Karpas-422 (cell line): ENCODE measurements at regions not wholly inside any gene's neighbourhood (a gene's known extent, or its start where the extent isn't known, plus 50 kb on each side); places are given as distances from the start of the nearest gene placed in this dataset.
"Not testable (repeated sequence)": the region's sequence is repeated elsewhere in the genome, so short reads cannot be mapped to it uniquely, and the experiment has no call there.

Experiments
- DNase-seq: peaks from one replicate; pipeline ENCODE4 v3.0.0-alpha.2; 2015
- H2AFZ ChIP-seq: fragments of 200-600 bp; sonication (generic); 2 replicates; pipeline ENCODE4 v1.6.1; 2014; ENCODE audit warnings: antibody characterized with exemption, low read length, mixed read lengths
- H3K27ac ChIP-seq: fragments of 200-600 bp; sonication (generic); 2 replicates; pipeline ENCODE4 v1.5.1; 2014; ENCODE audit warnings: mild to moderate bottlenecking, low read length, moderate library complexity
- H3K27me3 ChIP-seq: fragments of 200-600 bp; sonication (generic); 2 replicates; pipeline ENCODE4 v1.6.1; 2014; ENCODE audit warnings: low read length, mixed read lengths
- H3K36me3 ChIP-seq: fragments of 200-600 bp; sonication (generic); 2 replicates; pipeline ENCODE4 v1.6.1; 2014; ENCODE audit warnings: low read length, mixed read lengths; ENCODE audit not compliant: insufficient read depth
- H3K4me1 ChIP-seq: fragments of 200-600 bp; sonication (generic); 2 replicates; pipeline ENCODE4 v1.6.1; 2014; ENCODE audit warnings: mild to moderate bottlenecking, low read length, mixed read lengths
- H3K4me2 ChIP-seq: fragments of 200-600 bp; sonication (generic); 2 replicates; pipeline ENCODE4 v1.6.1; 2014; ENCODE audit warnings: low read length, low read depth, mild to moderate bottlenecking; ENCODE audit not compliant: poor library complexity, severe bottlenecking
- H3K4me3 ChIP-seq: fragments of 200-600 bp; sonication (generic); 2 replicates; pipeline ENCODE4 v1.5.1; 2014; ENCODE audit warnings: mild to moderate bottlenecking, antibody characterized with exemption, low read length, mixed read lengths
- H3K79me2 ChIP-seq: fragments of 200-600 bp; sonication (generic); 2 replicates; pipeline ENCODE4 v1.6.1; 2014; ENCODE audit warnings: mild to moderate bottlenecking, low read length, mixed read lengths
- H3K9ac ChIP-seq: fragments of 200-600 bp; sonication (generic); 2 replicates; pipeline ENCODE4 v1.6.0; 2014; ENCODE audit warnings: low read length
- H3K9me2 ChIP-seq: fragments of 200-600 bp; sonication (generic), shearing (Covaris generic); replicated peaks from 2 replicates; pipeline ENCODE4 v1.6.0; 2014; ENCODE audit warnings: mild to moderate bottlenecking, low read length, moderate library complexity; ENCODE audit not compliant: insufficient read depth
- H3K9me3 ChIP-seq: fragments of 300-700, 200-600 bp; sonication (generic); 2 replicates; pipeline ENCODE4 v1.6.1; 2014; ENCODE audit warnings: low read length, mixed read lengths
- H4K20me1 ChIP-seq: fragments of 200-600 bp; sonication (generic); 2 replicates; pipeline ENCODE4 v1.6.1; 2014; ENCODE audit warnings: mild to moderate bottlenecking, antibody characterized with exemption, low read length, low read depth; ENCODE audit not compliant: insufficient read depth

DNA sequence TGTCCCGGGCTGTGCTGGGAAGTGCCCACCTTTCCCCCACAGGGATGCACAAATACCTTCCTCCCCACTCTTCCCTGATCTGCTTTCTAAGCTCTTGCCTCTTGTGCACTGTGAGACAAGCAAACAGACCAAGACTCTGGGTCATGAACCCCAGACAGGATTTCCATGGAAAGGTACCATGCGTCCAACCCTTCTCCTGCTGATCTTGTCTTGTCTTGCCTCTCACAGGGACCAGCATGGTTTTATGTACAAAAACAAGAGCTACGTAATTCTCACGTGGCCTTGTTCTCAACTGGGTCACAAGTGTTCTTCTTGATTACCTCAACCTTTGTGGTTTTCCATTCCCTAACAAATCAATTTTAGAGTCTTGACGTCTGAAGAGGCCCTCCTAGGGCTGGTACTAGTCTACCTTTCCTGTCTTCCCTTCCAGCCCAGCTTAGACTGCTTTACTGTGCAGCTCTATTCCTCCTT, 176.5 kb upstream of the MAP3K1 start:
- no peak overlapping the region for H3K27ac ChIP-seq
- H3K4me2 ChIP-seq = no peak overlapping the region
- H2AFZ ChIP-seq = no peak overlapping the region
- no peaks in the 10 kb centered on the region for H3K27me3 ChIP-seq
- H3K36me3 ChIP-seq = no peaks in the 10 kb centered on the region
- no peaks in the 10 kb centered on the region for H3K79me2 ChIP-seq
- no peak overlapping the region for H3K4me3 ChIP-seq
- peaks cover 14% of the 10 kb centered on the region for H3K4me1 ChIP-seq
- no peaks in the 10 kb centered on the region for H3K9me2 ChIP-seq
- no peaks in the 10 kb centered on the region for H3K9me3 ChIP-seq
- H4K20me1 ChIP-seq = no peaks in the 10 kb centered on the region
- no peak for DNase-seq
- no peak overlapping the region for H3K9ac ChIP-seq

DNA sequence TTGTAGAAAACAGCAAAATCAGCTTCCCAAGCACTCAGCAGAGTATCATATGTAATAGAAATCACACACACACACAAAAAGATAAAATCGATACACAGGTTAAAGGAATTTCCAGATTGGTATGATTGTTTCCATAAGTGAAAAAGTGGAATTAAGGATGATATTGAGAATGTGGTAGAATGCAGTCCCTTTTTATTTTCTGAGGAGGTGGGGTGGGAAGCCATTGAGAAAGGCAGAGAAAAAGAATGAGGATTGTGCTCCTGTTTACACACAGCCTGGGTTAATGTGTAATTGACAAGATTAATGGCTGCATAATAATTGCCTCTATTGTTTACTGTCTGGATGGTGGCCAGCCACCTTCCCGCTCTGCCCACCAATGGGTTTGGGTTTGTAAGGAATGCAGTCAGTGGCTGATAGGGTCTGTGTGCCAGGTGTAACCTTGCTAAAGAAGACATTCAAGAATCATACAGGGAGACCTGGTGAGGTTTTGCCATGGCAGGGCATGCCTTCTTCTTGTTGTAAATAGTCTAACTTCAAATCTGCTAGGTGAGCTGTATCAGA, 177.2 kb upstream of the MAP3K1 start:
- Histone ChIP-seq H3K4me1 (peaks cover 14% of the 10 kb centered on the region), H3K4me2 (no peak overlapping the region), H3K4me3 (no peak overlapping the region), H3K79me2 (no peaks in the 10 kb centered on the region), H3K27me3 (no peaks in the 10 kb centered on the region), H3K9me3 (no peaks in the 10 kb centered on the region), H4K20me1 (no peaks in the 10 kb centered on the region), H2AFZ (no peak overlapping the region), H3K36me3 (no peaks in the 10 kb centered on the region), H3K9me2 (no peaks in the 10 kb centered on the region), H3K27ac (no peak overlapping the region), H3K9ac (no peak overlapping the region)
- no peak for DNase-seq

DNA sequence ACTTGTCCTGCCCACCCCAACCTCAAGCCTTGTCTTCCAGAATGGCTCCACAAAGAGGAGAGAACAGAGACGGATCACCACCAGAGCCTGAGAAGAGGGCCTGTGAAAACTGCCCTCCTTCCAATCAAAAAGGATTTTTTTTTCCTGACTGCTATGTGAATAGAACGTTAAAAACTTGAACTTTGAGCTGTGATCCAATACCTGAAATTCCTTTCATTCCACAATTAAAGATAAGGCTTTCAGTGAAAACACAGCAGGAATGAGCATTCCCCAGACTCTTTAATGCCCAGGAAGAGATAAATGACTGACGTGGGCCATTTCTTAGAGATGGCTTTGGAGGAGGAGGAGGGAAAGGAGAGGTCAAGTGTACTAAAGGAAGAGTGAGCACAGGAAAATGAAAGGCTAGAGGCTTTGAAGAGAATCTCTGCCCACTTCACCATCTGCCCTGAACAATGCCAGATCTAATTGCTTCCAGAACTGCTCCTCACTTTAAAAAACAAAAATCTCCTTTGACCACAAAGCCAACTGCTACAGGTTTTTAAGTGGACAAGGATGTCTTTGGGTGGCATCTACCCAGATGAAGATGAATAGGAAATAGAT, 177.9 kb upstream of the MAP3K1 start:
- DNase-seq = no peak
- Histone ChIP-seq H2AFZ (no peak overlapping the region), H3K36me3 (no peaks in the 10 kb centered on the region), H3K27me3 (no peaks in the 10 kb centered on the region), H4K20me1 (no peaks in the 10 kb centered on the region), H3K79me2 (no peaks in the 10 kb centered on the region), H3K9me2 (no peaks in the 10 kb centered on the region), H3K4me3 (no peak overlapping the region), H3K4me2 (no peak overlapping the region), H3K9me3 (no peaks in the 10 kb centered on the region), H3K4me1 (peaks cover 14% of the 10 kb centered on the region), H3K9ac (no peak overlapping the region), H3K27ac (no peak overlapping the region)

DNA sequence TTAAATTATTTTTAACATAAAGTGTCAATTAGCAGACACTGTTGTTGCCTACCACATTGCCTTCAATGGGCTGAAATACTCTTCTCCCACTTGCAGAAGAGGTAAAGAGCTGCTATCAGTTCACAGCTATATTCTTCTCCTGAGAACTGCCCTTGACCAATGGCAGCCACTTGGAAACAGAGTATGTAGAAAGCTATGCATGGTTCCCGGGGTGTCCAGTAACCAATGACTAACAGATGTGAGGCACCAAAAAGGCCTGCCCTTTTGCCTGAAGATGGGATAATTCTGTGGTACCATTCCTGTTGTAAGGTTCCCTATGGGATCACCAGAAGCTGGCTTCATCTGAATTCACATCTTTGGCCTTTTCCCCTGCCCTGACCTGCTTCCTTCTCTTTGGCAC, 181.4 kb upstream of the MAP3K1 start:
- Histone ChIP-seq H3K79me2 (no peaks in the 10 kb centered on the region), H3K9ac (no peak overlapping the region), H3K9me2 (no peaks in the 10 kb centered on the region), H3K27ac (no peak overlapping the region), H4K20me1 (no peaks in the 10 kb centered on the region), H2AFZ (no peak overlapping the region), H3K27me3 (no peaks in the 10 kb centered on the region), H3K4me3 (no peak overlapping the region), H3K9me3 (no peaks in the 10 kb centered on the region), H3K36me3 (no peaks in the 10 kb centered on the region), H3K4me2 (no peak overlapping the region), H3K4me1 (no peaks in the 10 kb centered on the region)
- no peak for DNase-seq

DNA sequence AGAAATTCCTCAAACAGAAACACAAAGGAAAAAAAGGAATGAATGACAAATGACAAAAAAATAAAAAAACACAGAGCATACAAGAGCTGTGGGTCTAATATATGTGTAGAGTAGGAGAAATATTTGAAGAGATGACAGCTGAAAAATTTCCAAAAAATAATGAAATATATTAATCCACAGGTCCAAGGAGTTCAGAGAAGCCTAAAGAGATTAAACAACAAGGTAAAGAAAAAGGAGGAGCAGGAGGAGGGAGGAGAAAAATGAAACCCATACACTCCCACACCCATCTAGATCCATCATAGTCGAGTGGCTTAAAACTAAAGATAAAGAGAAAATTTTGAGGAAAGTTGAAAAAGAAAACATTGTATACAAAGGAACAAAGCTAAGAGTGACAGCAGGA, 182.4 kb upstream of the MAP3K1 start:
- H3K4me3 ChIP-seq = no peak overlapping the region
- no peak overlapping the region for H3K9ac ChIP-seq
- H3K36me3 ChIP-seq = no peaks in the 10 kb centered on the region
- H3K4me1 ChIP-seq = no peaks in the 10 kb centered on the region
- H4K20me1 ChIP-seq = no peaks in the 10 kb centered on the region
- H3K79me2 ChIP-seq = no peaks in the 10 kb centered on the region
- H2AFZ ChIP-seq = no peak overlapping the region
- no peaks in the 10 kb centered on the region for H3K9me2 ChIP-seq
- H3K9me3 ChIP-seq = no peaks in the 10 kb centered on the region
- no peaks in the 10 kb centered on the region for H3K27me3 ChIP-seq
- H3K4me2 ChIP-seq = no peak overlapping the region
- DNase-seq = no peak
- no peak overlapping the region for H3K27ac ChIP-seq

DNA sequence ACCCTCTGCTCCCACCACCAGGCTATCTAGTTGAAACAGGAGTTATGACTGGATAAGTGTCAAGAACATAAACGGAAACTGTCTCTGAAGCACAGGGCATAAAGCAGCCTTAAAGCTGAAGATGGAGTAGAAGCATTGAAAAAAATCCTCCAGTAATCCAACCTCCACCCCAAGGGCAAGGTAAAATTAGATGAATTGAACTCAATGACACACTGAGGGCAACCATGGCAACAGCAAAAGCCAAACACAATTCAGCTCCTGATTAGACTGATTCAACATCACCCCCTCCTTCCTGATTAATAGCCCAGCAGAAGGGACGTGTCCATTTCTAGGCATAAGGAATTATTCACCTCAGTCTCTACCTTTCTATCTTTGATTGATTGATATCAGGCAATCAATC, 183.2 kb upstream of the MAP3K1 start:
- no peak overlapping the region for H3K9ac ChIP-seq
- no peak overlapping the region for H2AFZ ChIP-seq
- H3K9me2 ChIP-seq = no peaks in the 10 kb centered on the region
- H3K4me3 ChIP-seq = no peak overlapping the region
- H3K79me2 ChIP-seq = no peaks in the 10 kb centered on the region
- H3K27ac ChIP-seq = no peak overlapping the region
- no peaks in the 10 kb centered on the region for H3K4me1 ChIP-seq
- H4K20me1 ChIP-seq = no peaks in the 10 kb centered on the region
- H3K27me3 ChIP-seq = no peaks in the 10 kb centered on the region
- no peaks in the 10 kb centered on the region for H3K9me3 ChIP-seq
- no peaks in the 10 kb centered on the region for H3K36me3 ChIP-seq
- no peak overlapping the region for H3K4me2 ChIP-seq
- no peak for DNase-seq

DNA sequence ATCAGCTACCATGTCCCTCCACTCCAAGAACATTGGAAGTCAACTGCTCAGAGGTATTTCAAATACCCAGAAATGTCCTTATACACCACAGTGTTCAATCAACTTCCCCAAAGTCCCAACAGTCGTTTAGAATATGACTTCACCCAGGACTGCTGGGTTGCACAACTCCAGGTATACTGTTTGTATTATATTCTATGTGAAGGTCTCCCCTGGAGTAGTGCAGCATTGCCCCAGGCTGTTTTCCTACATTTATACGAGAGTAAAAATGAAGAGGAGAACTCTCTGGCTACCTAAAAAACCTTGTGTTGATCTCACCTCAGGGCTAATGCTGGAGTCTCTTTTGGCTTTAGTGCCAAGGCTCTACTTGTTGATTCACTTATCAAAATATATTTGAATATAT, 183.6 kb upstream of the MAP3K1 start:
- no peaks in the 10 kb centered on the region for H3K36me3 ChIP-seq
- H3K27me3 ChIP-seq = no peaks in the 10 kb centered on the region
- no peak overlapping the region for H2AFZ ChIP-seq
- H4K20me1 ChIP-seq = no peaks in the 10 kb centered on the region
- no peaks in the 10 kb centered on the region for H3K4me1 ChIP-seq
- no peaks in the 10 kb centered on the region for H3K9me2 ChIP-seq
- no peak overlapping the region for H3K4me3 ChIP-seq
- no peaks in the 10 kb centered on the region for H3K9me3 ChIP-seq
- DNase-seq = no peak
- no peak overlapping the region for H3K27ac ChIP-seq
- no peak overlapping the region for H3K9ac ChIP-seq
- H3K79me2 ChIP-seq = no peaks in the 10 kb centered on the region
- no peak overlapping the region for H3K4me2 ChIP-seq

DNA sequence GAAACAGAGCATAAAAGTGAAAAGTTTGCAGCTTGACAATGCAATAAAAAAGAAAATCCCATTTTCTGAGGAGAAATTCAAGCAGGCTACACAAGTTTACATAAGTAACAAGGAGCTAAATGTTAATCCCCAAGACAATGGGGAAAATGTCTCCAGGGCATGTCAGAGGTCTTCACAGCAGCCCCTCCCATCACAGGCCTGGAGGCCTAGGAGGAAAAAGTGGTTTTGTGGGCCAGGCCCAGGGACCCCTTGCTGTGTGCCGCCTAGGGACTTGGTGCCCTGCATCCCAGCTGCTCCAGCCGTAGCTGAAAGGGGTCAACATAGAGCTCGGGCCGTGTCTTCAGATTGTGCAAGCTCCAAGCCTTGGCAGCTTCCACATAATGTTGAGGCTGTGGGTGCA, 186.7 kb upstream of the MAP3K1 start:
- H3K79me2 ChIP-seq, H2AFZ ChIP-seq, H3K27me3 ChIP-seq, DNase-seq, H3K9me3 ChIP-seq, H3K4me1 ChIP-seq, H3K4me3 ChIP-seq, H4K20me1 ChIP-seq, H3K9ac ChIP-seq, H3K4me2 ChIP-seq, H3K9me2 ChIP-seq, H3K36me3 ChIP-seq, H3K27ac ChIP-seq: not testable (repeated sequence)
